Neural cell (in vitro differentiated cells): ENCODE measurements at regions not wholly inside any gene's neighbourhood (a gene's known extent, or its start where the extent isn't known, plus 50 kb on each side); places are given as distances from the start of the nearest gene placed in this dataset.

Source experiments
- H2AFZ ChIP-seq: fragments of 200-600, 300-800 bp; sonication (generic), shearing (Covaris generic); 2 replicates; pipeline ENCODE4 v1.6.0; 2014; ENCODE audit warnings: low read depth, mild to moderate bottlenecking, antibody characterized with exemption, low read length, moderate library complexity
- H3F3A ChIP-seq: fragments of 200-600 bp; shearing (Covaris generic); 2 replicates; pipeline ENCODE4 v1.6.1; 2016; ENCODE audit warnings: mild to moderate bottlenecking, moderate library complexity, mixed read lengths, antibody characterized with exemption, low read length; ENCODE audit not compliant: insufficient read depth, poor library complexity, severe bottlenecking
- H3K27ac ChIP-seq: fragments of 200-600, 300-800 bp; sonication (generic), shearing (Covaris generic); 2 replicates; pipeline ENCODE4 v1.5.1; 2014; ENCODE audit warnings: mild to moderate bottlenecking, low read length, moderate library complexity
- H3K27me3 ChIP-seq: fragments of 300-800, 200-600 bp; sonication (generic), shearing (Covaris generic); 2 replicates; pipeline ENCODE4 v1.6.0; 2014; ENCODE audit warnings: mild to moderate bottlenecking, low read depth, low read length, moderate library complexity; ENCODE audit not compliant: insufficient read depth
- H3K36me3 ChIP-seq: fragments of 300-800, 200-600 bp; sonication (generic), shearing (Covaris generic); 2 replicates; pipeline ENCODE4 v1.5.1; 2014; ENCODE audit warnings: mild to moderate bottlenecking, antibody characterized with exemption, low read length, moderate library complexity; ENCODE audit not compliant: insufficient read depth
- H3K4me2 ChIP-seq: fragments of 300-800, 200-600 bp; sonication (generic), shearing (Covaris generic); 2 replicates; pipeline ENCODE4 v1.6.0; 2014; ENCODE audit warnings: mild to moderate bottlenecking, low read length
- H3K4me3 ChIP-seq: fragments of 300-800, 200-600 bp; sonication (generic), shearing (Covaris generic); 2 replicates; pipeline ENCODE4 v1.5.1; 2014; ENCODE audit warnings: mild to moderate bottlenecking, low read length, moderate library complexity
- H3K79me2 ChIP-seq: fragments of 200-600 bp; shearing (Covaris generic); replicated peaks from 2 replicates; pipeline ENCODE4 v1.6.0; 2014; ENCODE audit warnings: mild to moderate bottlenecking, low read length, moderate library complexity; ENCODE audit not compliant: insufficient read depth
- H3K9ac ChIP-seq: fragments of 300-800, 200-600 bp; sonication (generic), shearing (Covaris generic); 2 replicates; pipeline ENCODE4 v1.6.1; 2016; ENCODE audit warnings: mild to moderate bottlenecking, low read length, mixed read lengths
- H3K9me2 ChIP-seq: fragments of 200-600 bp; shearing (Covaris generic); 2 replicates; pipeline ENCODE4 v1.6.1; 2016; ENCODE audit warnings: mild to moderate bottlenecking, low read length, mixed read lengths; ENCODE audit not compliant: insufficient read depth
- H3K9me3 ChIP-seq: fragments of 200-600, 300-800 bp; sonication (generic), shearing (Covaris generic); 2 replicates; pipeline ENCODE4 v1.6.1; 2016; ENCODE audit warnings: mild to moderate bottlenecking, mixed run types, low read length, moderate library complexity, mixed read lengths
- H4K20me1 ChIP-seq: fragments of 200-600 bp; shearing (Covaris generic); 2 replicates; pipeline ENCODE4 v1.6.1; 2016; ENCODE audit warnings: mild to moderate bottlenecking, mixed run types; ENCODE audit not compliant: insufficient read depth
- EP300 ChIP-seq: fragments of 450-650 bp; conservative IDR thresholded peaks from 2 replicates; pipeline ENCODE4 v1.6.1; 2014; ENCODE audit warnings: antibody characterized with exemption, mild to moderate bottlenecking, moderate library complexity; ENCODE audit not compliant: poor library complexity, severe bottlenecking
- EZH2 ChIP-seq: fragments of 200-600, 300-800 bp; shearing (Covaris generic), sonication (generic); IDR thresholded peaks from 2 replicates; pipeline ENCODE4 v1.6.1; 2014; ENCODE audit warnings: antibody characterized with exemption, low read length, borderline replicate concordance, mild to moderate bottlenecking; ENCODE audit not compliant: insufficient read depth, poor library complexity, severe bottlenecking
- MXI1 ChIP-seq: fragments of 450-650 bp; conservative IDR thresholded peaks from 2 replicates; pipeline ENCODE4 v1.6.1; 2014; ENCODE audit warnings: antibody characterized with exemption, mild to moderate bottlenecking; ENCODE audit not compliant: poor library complexity, severe bottlenecking
- POLR2AphosphoS5 ChIP-seq: IDR thresholded peaks from 2 replicates; pipeline ENCODE4 v1.6.1; 2012
- RAD21 ChIP-seq: fragments of 450-650 bp; conservative IDR thresholded peaks from 2 replicates; pipeline ENCODE4 v1.6.1; 2014; ENCODE audit warnings: antibody characterized with exemption, mild to moderate bottlenecking, moderate library complexity
- REST ChIP-seq: IDR thresholded peaks from 2 replicates; pipeline ENCODE4 v1.6.1; 2012; ENCODE audit warnings: borderline replicate concordance
- SMC3 ChIP-seq: fragments of 450-650 bp; conservative IDR thresholded peaks from 2 replicates; pipeline ENCODE4 v1.6.1; 2014; ENCODE audit warnings: antibody characterized with exemption, mild to moderate bottlenecking, moderate library complexity; ENCODE audit not compliant: poor library complexity
- TAF1 ChIP-seq: IDR thresholded peaks from 2 replicates; pipeline ENCODE4 v1.6.1; 2012; ENCODE audit warnings: low read depth
- TF ChIP-seq, protein P1 (sequence below): fragments of 450-650 bp; IDR thresholded peaks from 2 replicates; pipeline ENCODE4 v1.5.1; 2014; ENCODE audit warnings: antibody characterized with exemption, mild to moderate bottlenecking, moderate library complexity; ENCODE audit not compliant: poor library complexity, severe bottlenecking

DNA sequence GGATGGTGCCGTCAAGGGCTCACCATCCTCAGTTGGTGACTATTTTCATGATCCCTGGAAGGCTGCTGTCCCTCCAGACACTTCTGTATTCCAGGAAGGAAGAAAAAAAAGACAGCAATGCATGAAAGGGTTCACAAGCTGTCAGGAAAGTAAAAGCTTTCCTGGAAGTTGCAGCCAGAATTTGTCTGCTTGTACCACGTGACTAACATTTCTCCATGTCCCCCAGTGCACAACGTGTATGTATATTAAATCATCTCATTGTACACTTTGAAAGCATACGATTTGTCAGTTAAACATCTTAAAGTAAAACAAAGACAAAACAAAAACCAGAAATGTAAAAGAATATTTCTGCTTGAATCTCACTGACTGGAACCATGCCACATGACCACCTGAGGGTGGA, 127.4 kb upstream of the CLNK start:
- Histone ChIP-seq H3K36me3 (no peaks in the 10 kb centered on the region), H3K4me2 (no peak overlapping the region), H3K9ac (no peak overlapping the region), H2AFZ (no peak overlapping the region), H3K9me3 (no peaks in the 10 kb centered on the region), H3K4me3 (no peak overlapping the region), H4K20me1 (no peaks in the 10 kb centered on the region), H3K27me3 (no peaks in the 10 kb centered on the region), H3F3A (no peaks in the 10 kb centered on the region), H3K79me2 (no peaks in the 10 kb centered on the region), H3K9me2 (no peaks in the 10 kb centered on the region), H3K27ac (no peak overlapping the region)
- TF ChIP-seq MXI1, result no peak
- no peak for TF ChIP-seq REST

DNA sequence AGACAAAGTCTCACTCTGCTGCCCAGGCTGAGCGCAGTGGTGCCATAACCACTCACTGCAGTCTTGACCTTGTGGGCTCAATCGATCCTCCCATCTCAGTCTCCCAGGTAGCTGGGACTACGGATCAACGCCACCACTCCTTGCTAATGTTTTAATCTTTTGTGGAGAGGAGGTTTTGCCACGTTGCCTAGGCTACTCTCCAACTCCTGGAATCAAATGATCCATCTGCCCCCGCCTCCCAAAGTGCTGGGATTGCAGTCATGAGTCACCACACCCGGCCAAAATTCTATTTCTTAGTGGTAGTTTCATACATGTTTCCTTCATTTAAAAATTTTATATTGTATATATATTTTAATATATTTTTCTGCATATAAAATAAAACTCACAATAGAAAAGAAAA, 125.8 kb upstream of the CLNK start:
- no peaks in the 10 kb centered on the region for H4K20me1 ChIP-seq
- no peak overlapping the region for H3K4me3 ChIP-seq
- no peak overlapping the region for H3K4me2 ChIP-seq
- H3K9ac ChIP-seq, result no peak overlapping the region
- TF ChIP-seq REST (no peak), RAD21 (no peak), TAF1 (no peak), MXI1 (no peak), SMC3 (no peak), EZH2 (no peak), POLR2AphosphoS5 (no peak), EP300 (no peak)
- TF ChIP-seq, protein P1, sequence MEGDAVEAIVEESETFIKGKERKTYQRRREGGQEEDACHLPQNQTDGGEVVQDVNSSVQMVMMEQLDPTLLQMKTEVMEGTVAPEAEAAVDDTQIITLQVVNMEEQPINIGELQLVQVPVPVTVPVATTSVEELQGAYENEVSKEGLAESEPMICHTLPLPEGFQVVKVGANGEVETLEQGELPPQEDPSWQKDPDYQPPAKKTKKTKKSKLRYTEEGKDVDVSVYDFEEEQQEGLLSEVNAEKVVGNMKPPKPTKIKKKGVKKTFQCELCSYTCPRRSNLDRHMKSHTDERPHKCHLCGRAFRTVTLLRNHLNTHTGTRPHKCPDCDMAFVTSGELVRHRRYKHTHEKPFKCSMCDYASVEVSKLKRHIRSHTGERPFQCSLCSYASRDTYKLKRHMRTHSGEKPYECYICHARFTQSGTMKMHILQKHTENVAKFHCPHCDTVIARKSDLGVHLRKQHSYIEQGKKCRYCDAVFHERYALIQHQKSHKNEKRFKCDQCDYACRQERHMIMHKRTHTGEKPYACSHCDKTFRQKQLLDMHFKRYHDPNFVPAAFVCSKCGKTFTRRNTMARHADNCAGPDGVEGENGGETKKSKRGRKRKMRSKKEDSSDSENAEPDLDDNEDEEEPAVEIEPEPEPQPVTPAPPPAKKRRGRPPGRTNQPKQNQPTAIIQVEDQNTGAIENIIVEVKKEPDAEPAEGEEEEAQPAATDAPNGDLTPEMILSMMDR, result no peak
- H3K9me2 ChIP-seq, result no peaks in the 10 kb centered on the region
- no peaks in the 10 kb centered on the region for H3K79me2 ChIP-seq
- no peak overlapping the region for H3K27ac ChIP-seq
- no peaks in the 10 kb centered on the region for H3K36me3 ChIP-seq
- no peaks in the 10 kb centered on the region for H3K9me3 ChIP-seq
- no peak overlapping the region for H2AFZ ChIP-seq
- H3K27me3 ChIP-seq, result no peaks in the 10 kb centered on the region
- H3F3A ChIP-seq, result no peaks in the 10 kb centered on the region
